ENCODE measurements at regions not wholly inside any gene's neighbourhood (a gene's known extent, or its start where the extent isn't known, plus 50 kb on each side); places are given as distances from the start of the nearest gene placed in this dataset.

- H3K79me2 ChIP-seq = no peaks in the 10 kb centered on the region
- WGBS (ENCODE audit: low lambda C conversion rate, missing lambda C conversion rate) = 93% methylated on average over 6 of the region's 6 CpGs
Observed at GRCh38 chr3:27574438-27574795, 90.2 kb upstream of the SLC4A7 start.

GRCh38 chr3:27573780-27574437 is 89.7 kb upstream of the SLC4A7 start:
- H3K27me3 ChIP-seq = no peaks in the 10 kb centered on the region
- H3K4me2 ChIP-seq = no peak overlapping the region
- no peak overlapping the region for H2AFZ ChIP-seq
- TF ChIP-seq EZH2phosphoT487 (IDR thresholded peaks at IDR 0.05; ENCODE audit: low read depth, severe bottlenecking, unreplicated experiment) = no peak
- no peak for TF ChIP-seq CTCF (IDR thresholded peaks at IDR 0.05; ENCODE audit: poor library complexity)
- no peak for TF ChIP-seq EZH2 (IDR thresholded peaks at IDR 0.05; ENCODE audit: borderline replicate concordance)
- WGBS (ENCODE audit: low lambda C conversion rate, missing lambda C conversion rate) = 77% methylated on average over 5 of the region's 5 CpGs
- DNase-seq (ENCODE audit: low spot score) = no peak
- H3K79me2 ChIP-seq = no peaks in the 10 kb centered on the region
- no peaks in the 10 kb centered on the region for H4K20me1 ChIP-seq (ENCODE audit: insufficient read depth, poor library complexity, severe bottlenecking)
- no peaks in the 10 kb centered on the region for H3K4me1 ChIP-seq (ENCODE audit: insufficient read depth)
- no peaks in the 10 kb centered on the region for H3K36me3 ChIP-seq (replicated peaks; ENCODE audit: insufficient read depth, low read depth)
- no peaks in the 10 kb centered on the region for H3K9me3 ChIP-seq (ENCODE audit: low read depth)
- H3K27ac ChIP-seq = no peak overlapping the region
- no peaks in the 10 kb centered on the region for H3K9me2 ChIP-seq (replicated peaks; ENCODE audit: insufficient read depth)
- no peak overlapping the region for H3K4me3 ChIP-seq

More at GRCh38 chr3:27574438-27574795, 90.2 kb upstream of the SLC4A7 start:
- DNase-seq (ENCODE audit: low spot score) = no peak
- Histone ChIP-seq H3K27ac (no peak overlapping the region), H2AFZ (no peak overlapping the region), H3K9me2 (replicated peaks; ENCODE audit: insufficient read depth) (no peaks in the 10 kb centered on the region), H3K36me3 (replicated peaks; ENCODE audit: insufficient read depth, low read depth) (no peaks in the 10 kb centered on the region), H3K9me3 (ENCODE audit: low read depth) (no peaks in the 10 kb centered on the region), H3K4me3 (no peak overlapping the region), H3K4me2 (no peak overlapping the region), H4K20me1 (ENCODE audit: insufficient read depth, poor library complexity, severe bottlenecking) (no peaks in the 10 kb centered on the region), H3K4me1 (ENCODE audit: insufficient read depth) (no peaks in the 10 kb centered on the region), H3K27me3 (no peaks in the 10 kb centered on the region)
- TF ChIP-seq EZH2 (IDR thresholded peaks at IDR 0.05; ENCODE audit: borderline replicate concordance) (no peak), EZH2phosphoT487 (IDR thresholded peaks at IDR 0.05; ENCODE audit: low read depth, severe bottlenecking, unreplicated experiment) (no peak), CTCF (IDR thresholded peaks at IDR 0.05; ENCODE audit: poor library complexity) (no peak)

GRCh38 chr3:27573138-27573537 is 89.0 kb upstream of the SLC4A7 start:
- H3K9me2 ChIP-seq (replicated peaks; ENCODE audit: insufficient read depth) = no peaks in the 10 kb centered on the region
- no peak for TF ChIP-seq EZH2phosphoT487 (IDR thresholded peaks at IDR 0.05; ENCODE audit: low read depth, severe bottlenecking, unreplicated experiment)
- no peak for TF ChIP-seq CTCF (IDR thresholded peaks at IDR 0.05; ENCODE audit: poor library complexity)
- no peak for TF ChIP-seq EZH2 (IDR thresholded peaks at IDR 0.05; ENCODE audit: borderline replicate concordance)
- H3K36me3 ChIP-seq (replicated peaks; ENCODE audit: insufficient read depth, low read depth) = no peaks in the 10 kb centered on the region
- H3K27ac ChIP-seq = no peak overlapping the region
- H4K20me1 ChIP-seq (ENCODE audit: insufficient read depth, poor library complexity, severe bottlenecking) = no peaks in the 10 kb centered on the region
- H3K4me1 ChIP-seq (ENCODE audit: insufficient read depth) = no peaks in the 10 kb centered on the region
- H3K4me3 ChIP-seq = no peak overlapping the region
- whole genome bisulfite sequencing (ENCODE audit: low lambda C conversion rate, missing lambda C conversion rate) = 93% methylated on average over 3 of the region's 3 CpGs
- H3K27me3 ChIP-seq = no peaks in the 10 kb centered on the region
- no peak overlapping the region for H3K4me2 ChIP-seq
- no peak overlapping the region for H2AFZ ChIP-seq
- no peaks in the 10 kb centered on the region for H3K9me3 ChIP-seq (ENCODE audit: low read depth)
- H3K79me2 ChIP-seq = no peaks in the 10 kb centered on the region
- no peak for DNase-seq (ENCODE audit: low spot score)

All from hepatocyte (in vitro differentiated cells).